ENCODE measurements at regions not wholly inside any gene's neighbourhood (a gene's known extent, or its start where the extent isn't known, plus 50 kb on each side); places are given as distances from the start of the nearest gene placed in this dataset.

DNA sequence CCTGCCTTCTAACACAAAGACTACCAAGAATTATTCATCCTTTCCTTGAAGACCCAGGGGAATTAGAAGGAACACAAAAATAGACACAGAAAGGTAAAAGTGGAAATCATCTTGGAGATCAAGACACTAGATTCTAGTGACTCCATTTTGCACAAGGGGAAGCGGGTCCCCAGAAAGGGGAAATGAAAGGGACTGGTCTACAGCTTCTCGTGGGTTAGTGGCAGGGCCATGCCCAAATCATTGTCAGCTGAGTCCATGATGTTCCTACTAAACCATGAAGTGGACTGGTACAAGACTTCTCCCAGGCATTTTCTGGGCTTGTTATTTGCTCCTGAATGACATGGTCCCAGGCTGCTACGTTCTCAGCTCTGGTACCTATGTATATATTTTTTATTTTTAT lies 230.7 kb upstream of the TPRG1 start:
- TF ChIP-seq EHMT2 (IDR thresholded peaks at IDR 0.05; ENCODE audit: low read depth): no peak
- TF ChIP-seq RAD21 (conservative IDR thresholded peaks at IDR 0.05 in 1 of 2, IDR thresholded peaks at IDR 0.05 in 1 of 2): no peak
- TF ChIP-seq, protein P1, sequence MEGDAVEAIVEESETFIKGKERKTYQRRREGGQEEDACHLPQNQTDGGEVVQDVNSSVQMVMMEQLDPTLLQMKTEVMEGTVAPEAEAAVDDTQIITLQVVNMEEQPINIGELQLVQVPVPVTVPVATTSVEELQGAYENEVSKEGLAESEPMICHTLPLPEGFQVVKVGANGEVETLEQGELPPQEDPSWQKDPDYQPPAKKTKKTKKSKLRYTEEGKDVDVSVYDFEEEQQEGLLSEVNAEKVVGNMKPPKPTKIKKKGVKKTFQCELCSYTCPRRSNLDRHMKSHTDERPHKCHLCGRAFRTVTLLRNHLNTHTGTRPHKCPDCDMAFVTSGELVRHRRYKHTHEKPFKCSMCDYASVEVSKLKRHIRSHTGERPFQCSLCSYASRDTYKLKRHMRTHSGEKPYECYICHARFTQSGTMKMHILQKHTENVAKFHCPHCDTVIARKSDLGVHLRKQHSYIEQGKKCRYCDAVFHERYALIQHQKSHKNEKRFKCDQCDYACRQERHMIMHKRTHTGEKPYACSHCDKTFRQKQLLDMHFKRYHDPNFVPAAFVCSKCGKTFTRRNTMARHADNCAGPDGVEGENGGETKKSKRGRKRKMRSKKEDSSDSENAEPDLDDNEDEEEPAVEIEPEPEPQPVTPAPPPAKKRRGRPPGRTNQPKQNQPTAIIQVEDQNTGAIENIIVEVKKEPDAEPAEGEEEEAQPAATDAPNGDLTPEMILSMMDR (IDR thresholded peaks at IDR 0.05): no peak
- no peak for TF ChIP-seq CEBPB (IDR thresholded peaks at IDR 0.05)
- no peak for TF ChIP-seq POLR2A (IDR thresholded peaks at IDR 0.05; ENCODE audit: low read length)
- no peak for TF ChIP-seq JUN (IDR thresholded peaks at IDR 0.05)

Measured in A549 (cell line).